ENCODE measurements at regions not wholly inside any gene's neighbourhood (a gene's known extent, or its start where the extent isn't known, plus 50 kb on each side); places are given as distances from the start of the nearest gene placed in this dataset.

DNA sequence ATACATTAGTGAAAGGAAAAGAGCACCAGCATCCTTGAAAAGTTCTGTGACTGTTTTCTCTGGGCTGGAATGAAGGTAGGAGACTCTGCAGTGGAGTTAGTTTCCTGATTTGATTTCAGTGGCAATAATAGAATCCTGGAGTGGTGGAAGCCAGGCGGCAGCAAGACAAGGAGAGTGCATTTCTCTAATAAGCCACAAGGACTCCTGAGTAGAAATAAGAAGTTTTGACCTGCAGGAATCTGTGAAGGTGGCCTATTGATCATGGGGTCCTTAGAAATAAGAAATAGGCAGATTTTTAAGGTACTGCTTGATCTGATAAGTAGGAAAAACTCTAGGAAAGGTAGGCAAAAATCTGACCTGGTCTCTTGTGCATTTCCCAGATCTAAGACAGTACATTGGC lies 68.4 kb upstream of the ELOVL5 start:
- DNase-seq (ENCODE audit: low read depth in 3 of 3, low spot score in 1 of 3): no peak

DNA sequence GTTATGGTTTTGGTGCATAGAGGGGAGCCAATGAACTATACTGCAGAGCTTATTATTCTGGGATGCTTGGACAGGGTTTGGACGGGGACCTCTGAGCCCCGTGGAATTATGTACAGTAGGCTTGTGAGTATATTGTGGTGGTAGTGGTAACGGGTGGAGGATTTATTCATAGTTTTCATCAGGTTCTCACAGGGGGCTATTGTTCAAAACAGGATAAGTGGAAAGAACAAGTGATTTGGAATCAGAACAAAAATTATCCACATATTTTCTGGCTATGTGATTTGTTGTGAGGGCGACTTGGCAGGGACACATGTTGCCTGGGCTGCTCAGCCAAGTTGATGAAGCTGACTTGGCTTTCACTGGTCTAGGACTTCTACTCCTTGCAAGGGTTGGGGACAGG lies 64.6 kb upstream of the ELOVL5 start:
- DNase-seq (ENCODE audit: low read depth in 3 of 3, low spot score in 1 of 3): no peak

DNA sequence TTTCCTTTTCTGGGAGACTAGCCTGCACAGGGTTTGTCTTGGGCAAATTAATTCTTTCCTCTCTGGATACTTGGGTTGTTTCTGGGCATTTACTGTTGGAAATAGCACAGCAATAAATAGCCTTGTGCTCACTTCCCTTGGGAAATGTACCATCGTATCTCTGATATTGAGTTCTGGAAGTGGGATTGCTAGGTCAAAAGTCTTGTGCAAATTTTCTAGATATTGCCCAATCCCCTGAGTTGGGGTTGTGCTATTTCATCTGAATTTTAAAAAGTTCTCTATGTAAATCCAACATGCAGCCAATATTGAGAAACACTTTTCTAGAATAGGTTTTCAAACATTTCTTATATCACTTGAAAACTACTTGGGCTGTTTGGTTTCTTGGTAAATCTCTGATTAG lies 64.0 kb upstream of the ELOVL5 start:
- no peak for DNase-seq (ENCODE audit: low read depth in 3 of 3, low spot score in 1 of 3)

DNA sequence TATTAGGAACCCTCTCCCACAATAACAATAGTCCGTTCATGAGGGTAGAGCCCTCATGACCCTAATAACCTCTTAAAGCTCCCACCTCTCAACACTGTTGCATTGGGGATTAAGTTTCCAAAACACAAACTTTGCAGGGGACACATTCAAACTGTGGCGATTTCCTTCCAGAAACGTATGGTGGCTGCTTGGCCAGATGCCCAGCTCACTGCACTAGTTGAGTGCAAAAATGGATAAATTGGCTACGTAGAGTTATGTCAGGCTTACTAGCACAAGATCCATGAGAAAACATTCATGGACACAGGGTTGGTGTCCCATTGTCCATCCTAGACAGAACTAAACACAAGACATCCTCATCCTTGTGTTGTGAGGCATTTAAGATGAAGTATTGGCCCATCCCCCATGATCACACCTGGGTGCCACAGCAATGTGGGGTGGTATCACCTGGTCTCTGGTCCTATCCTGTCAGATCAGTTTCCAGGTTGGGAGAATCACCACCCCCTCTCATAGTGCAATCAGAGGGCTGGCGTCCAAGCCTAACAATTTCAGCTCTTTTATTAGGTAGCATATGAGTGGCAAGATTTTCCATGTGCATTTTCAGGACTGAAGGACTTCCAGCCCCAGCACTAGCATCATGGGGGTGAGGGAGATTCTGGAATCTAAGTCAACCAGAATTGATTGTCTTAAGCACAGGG lies 63.4 kb upstream of the ELOVL5 start:
- no peak for DNase-seq (ENCODE audit: low read depth in 3 of 3, low spot score in 1 of 3)

DNA sequence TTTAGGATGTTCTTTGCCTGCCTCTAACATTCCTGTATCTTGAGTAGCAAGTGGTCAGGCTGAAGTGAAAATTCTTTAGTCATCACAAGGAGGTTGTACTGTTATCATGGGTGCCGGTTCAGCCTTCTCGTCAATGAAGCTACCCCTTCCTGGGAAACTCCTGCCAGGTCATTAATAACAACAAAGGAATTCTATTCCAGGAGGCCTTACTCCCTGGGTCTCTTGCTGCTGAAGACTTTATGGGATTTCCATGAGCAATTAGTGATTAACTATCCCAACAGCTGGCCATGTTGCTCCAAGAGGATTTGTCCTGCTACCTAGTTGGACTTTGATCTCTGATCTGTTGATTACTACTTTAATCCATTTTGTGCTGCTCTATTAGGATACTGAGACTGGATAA lies 62.7 kb upstream of the ELOVL5 start:
- no peak for DNase-seq (ENCODE audit: low read depth in 3 of 3, low spot score in 1 of 3)

DNA sequence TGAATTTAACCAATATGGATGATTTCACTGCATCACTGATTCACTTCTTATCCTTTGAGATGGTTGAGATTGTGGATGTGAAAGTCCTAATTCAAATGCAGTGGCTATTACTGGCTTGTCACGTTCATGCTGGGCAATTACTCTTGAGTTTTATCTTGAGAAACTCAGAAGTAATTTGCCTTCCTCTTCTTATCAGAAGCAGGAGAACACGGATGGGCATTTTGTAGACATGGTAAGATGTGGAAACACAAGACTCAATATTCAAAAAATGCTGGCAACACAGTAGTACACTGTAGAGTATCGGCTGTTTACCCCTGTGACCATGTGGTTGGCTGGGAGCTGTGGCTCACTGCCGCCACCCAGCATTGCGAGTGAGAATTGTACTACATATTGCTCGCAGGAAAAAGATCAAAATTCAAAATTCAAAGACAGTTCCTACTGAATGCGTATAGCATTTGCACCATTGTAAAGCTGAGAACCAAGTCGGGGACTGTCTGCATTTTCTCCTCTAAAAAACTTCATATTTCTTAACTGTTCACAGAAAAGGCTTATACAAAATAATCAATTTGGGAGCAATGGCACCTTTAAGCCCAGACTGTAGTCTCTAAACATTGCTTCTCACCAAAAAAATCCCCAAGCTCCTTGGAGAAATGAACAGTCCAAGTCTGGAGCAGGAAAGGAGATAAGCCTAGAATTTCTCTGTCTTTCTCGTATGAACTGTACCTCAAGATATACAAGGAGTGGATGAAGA lies 61.9 kb upstream of the ELOVL5 start:
- DNase-seq (ENCODE audit: low read depth in 3 of 3, low spot score in 1 of 3): peak; percentile 20 to 41 (median 24)

DNA sequence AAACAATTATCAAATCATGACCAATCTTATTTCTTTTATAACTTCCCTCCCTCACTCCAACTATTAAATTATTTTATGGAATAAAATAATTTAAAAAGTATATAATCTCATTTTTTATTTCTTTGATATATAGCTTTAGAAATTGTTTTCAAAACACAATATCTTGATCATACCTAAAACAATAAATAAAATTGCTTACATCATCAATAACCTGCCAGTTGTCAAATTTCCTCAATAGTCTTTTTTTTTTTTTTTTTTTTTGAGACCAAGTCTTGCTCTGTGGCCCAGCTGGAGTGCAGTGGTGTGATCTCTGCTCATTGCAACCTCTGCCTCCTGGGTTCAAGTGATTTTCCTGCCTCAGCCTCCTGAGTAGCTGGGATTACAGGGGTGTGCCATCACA lies 60.1 kb upstream of the ELOVL5 start:
- no peak for DNase-seq (ENCODE audit: low read depth in 3 of 3, low spot score in 1 of 3)

DNA sequence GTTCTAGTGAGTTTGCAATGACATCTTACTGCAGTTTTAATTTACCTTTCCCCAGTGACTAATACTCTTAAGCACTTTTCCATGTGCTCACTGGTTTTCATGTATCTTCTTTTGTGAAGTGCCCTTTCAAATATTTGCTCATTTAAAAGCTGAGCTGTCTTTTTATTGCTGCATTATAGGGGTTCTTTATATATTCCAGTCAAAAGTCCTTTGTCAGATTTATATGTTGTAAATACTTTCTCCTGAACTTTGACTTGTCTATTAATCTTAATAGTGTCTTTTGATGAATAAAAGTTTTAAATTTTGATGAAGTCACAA lies 50.2 kb upstream of the ELOVL5 start:
- DNase-seq (ENCODE audit: low read depth in 3 of 3, low spot score in 1 of 3): no peak

DNA sequence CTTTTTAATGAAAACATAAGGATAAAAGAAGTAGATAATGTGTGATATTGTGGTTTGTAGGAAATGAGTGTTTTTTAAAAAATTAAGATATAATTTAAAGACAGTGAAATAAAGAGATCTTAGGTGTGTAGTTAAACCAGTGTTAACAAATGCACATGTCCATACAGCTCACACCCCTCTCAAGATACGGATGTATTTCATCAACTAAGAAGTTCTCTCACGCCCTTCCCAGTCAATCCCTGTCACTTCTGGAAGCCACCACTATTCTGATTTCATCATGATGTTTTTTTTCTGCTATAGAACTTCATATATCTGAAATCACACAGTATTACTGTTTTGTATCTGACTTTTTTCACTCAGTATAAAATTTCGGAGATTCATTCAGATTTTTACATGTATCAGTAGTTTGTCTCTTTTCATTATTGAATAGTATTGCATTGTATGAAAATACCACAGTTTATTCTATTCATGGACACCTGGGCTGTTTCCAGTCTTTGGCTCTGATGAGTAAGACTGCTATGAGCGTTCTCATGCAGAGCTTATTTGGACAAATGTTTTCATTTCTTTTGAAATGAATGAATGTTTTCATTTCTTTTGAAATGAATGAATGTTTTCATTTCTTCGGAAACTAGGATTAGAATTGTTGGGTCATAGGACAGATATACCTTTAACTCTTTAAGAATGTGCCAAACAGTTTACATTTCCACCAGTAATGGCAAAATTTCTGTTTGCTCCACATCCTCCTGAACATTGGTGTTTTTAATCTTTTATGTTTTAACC lies 49.7 kb upstream of the ELOVL5 start:
- DNase-seq (ENCODE audit: low read depth in 3 of 3, low spot score in 1 of 3): no peak

All from stimulated activated CD4-positive, alpha-beta T cell treated with anti-CD3 and anti-CD28 coated beads, TNF-alpha, amount 100 ng/mL, for 1 hour (primary cell).